ENCODE measurements at regions not wholly inside any gene's neighbourhood (a gene's known extent, or its start where the extent isn't known, plus 50 kb on each side); places are given as distances from the start of the nearest gene placed in this dataset.

GRCh38 chr20:47421076-47421475 is 64.6 kb upstream of the ZMYND8 start:
- TF ChIP-seq ZNF274 (IDR thresholded peaks at IDR 0.05; ENCODE audit: low read depth, low read length) (no peak), YY1 (IDR thresholded peaks at IDR 0.05; ENCODE audit: insufficient read depth, insufficient read length) (no peak)
